ENCODE measurements at regions not wholly inside any gene's neighbourhood (a gene's known extent, or its start where the extent isn't known, plus 50 kb on each side); places are given as distances from the start of the nearest gene placed in this dataset.

DNA sequence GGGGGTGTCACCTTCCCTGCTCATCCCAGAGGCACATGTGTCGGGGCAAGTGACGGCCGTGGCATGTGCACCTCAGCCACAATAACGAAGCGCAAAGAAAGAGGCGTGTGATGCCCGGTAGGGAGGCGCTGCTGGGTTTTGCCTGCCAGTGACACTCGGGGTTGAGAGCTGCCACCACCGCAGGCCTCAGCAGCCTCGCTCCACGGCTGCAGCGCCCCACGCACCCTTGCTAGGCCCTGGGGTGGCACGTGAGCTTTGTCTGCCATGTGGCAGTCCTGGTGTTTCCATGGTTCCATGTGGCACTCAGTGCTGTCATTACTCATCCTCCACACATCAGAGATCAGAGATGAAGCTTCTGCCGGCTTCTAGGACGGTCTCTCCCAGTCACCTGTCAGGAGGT, 136.0 kb upstream of the AGAP1 start:
- DNase-seq = no peak

- no peak for DNase-seq
Measured at GRCh38 chr2:235358981-235359471, 134.8 kb upstream of the AGAP1 start.

- no peak for DNase-seq
Measured at GRCh38 chr2:235360446-235360845, 133.4 kb upstream of the AGAP1 start.

DNA sequence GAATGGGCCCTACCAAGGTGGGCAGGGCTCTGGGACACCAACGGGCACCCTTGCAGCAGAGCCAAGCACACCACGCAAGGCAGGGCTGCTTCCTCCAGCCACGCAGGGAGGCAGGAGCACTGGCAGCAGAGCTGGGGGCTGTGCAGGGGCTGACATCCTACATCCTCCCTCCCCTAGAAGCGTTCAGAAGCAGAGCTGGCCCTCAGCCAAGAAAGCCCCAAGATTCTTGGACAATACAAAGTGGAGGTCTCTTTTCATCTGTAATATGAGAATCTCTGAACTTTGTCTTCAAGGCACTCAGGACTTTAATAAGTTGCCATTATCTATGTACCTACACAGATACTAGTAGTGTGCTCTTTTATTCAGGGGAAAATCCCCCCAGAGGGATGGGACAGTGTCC, 128.1 kb upstream of the AGAP1 start:
- DNase-seq = no peak

- DNase-seq = no peak
Measured at GRCh38 chr2:235366390-235366789, 127.5 kb upstream of the AGAP1 start.

DNA sequence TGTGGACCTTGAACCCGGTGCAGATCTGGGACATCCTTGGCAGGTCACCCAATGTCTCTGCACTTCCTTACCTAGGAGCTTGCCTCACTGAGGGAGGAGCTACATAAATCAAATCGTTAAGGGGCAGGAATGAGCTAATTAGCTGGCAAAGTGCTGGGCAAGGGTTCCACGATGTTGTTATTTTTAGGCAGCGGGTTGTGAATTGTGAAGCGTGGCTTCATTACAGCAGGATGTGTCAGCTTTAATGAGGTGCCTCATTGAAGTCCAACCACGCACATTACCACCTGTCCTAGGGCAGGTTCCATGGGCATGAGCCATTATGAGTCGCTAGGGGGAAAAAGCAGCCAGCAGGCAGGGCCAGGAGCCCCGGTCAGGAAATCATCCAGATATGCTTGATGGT, 127.0 kb upstream of the AGAP1 start:
- DNase-seq = no peak

- DNase-seq = no peak
Measured at GRCh38 chr2:235371018-235371417, 122.8 kb upstream of the AGAP1 start.

- DNase-seq = no peak
Measured at GRCh38 chr2:235373171-235373570, 120.7 kb upstream of the AGAP1 start.

DNA sequence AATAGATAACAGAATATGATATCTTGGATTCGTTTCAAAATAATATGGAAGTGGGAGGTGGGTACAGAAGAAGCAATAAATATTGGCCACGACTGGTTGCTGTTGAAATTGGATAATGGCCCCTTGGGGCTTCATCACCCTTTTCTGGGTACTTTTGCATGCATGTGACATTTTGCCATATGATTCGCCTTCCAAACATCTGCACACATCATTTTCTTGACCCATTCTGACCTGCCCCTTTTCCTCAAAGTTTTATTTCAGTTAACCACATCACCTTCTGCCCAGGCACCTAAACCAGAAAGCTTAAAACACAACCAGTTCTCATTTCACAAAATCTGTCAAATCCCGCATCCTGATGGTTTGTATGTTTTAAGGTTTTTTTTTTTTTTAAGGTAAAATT, 116.7 kb upstream of the AGAP1 start:
- no peak for DNase-seq

- DNase-seq = no peak
Measured at GRCh38 chr2:235378246-235378645, 115.6 kb upstream of the AGAP1 start.

GRCh38 chr2:235378944-235379343, 114.9 kb upstream of the AGAP1 start:
- DNase-seq = no peak

- DNase-seq = no peak
Measured at GRCh38 chr2:235381261-235381912, 112.5 kb upstream of the AGAP1 start.

- DNase-seq = peak; percentile 48
Measured at GRCh38 chr2:235382179-235382578, 111.7 kb upstream of the AGAP1 start.

GRCh38 chr2:235382601-235383000, 111.2 kb upstream of the AGAP1 start:
- DNase-seq = no peak

- no peak for DNase-seq
Measured at GRCh38 chr2:235383272-235383843, 110.5 kb upstream of the AGAP1 start.

DNA sequence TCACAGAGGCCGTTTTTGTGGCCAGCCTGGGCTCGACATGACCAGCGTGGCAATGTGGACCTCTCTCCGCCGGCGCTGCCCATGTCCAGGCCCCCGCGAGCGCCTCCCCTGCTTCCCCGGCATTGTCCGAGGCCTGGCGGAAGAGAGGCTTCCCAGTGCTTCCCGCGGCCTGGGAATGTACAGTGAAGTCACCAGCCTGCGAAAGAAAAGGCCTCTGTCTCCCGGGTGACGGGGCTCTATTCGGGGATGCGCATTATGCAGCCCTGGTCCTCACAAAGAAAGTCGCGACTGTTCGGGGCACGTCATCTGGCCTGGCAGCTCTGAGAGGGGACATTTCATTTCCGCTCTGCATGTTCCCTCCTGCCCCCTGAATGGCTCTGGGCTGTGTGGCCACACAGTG, 109.2 kb upstream of the AGAP1 start:
- no peak for DNase-seq

- no peak for DNase-seq
Measured at GRCh38 chr2:235389626-235390025, 104.2 kb upstream of the AGAP1 start.

- no peak for DNase-seq
Measured at GRCh38 chr2:235390108-235390815, 103.6 kb upstream of the AGAP1 start.

DNA sequence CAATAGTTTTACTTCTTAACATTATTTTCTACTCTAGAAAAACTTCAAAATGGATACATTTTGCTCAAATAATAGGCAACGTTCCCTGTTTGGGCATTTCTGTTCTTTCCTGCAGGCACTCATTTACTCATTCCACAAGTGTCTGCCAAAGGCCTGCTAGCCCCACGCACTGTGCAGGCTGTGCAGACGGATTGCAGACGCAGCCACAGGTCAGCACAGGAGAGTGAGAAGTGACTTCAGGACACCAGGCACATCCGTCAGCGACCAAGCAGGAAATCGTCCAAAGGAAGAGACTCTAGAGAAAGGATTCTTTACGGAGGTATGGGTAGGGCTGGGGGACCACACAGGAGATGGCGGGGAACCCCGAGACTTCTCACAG, 103.0 kb upstream of the AGAP1 start:
- no peak for DNase-seq

DNA sequence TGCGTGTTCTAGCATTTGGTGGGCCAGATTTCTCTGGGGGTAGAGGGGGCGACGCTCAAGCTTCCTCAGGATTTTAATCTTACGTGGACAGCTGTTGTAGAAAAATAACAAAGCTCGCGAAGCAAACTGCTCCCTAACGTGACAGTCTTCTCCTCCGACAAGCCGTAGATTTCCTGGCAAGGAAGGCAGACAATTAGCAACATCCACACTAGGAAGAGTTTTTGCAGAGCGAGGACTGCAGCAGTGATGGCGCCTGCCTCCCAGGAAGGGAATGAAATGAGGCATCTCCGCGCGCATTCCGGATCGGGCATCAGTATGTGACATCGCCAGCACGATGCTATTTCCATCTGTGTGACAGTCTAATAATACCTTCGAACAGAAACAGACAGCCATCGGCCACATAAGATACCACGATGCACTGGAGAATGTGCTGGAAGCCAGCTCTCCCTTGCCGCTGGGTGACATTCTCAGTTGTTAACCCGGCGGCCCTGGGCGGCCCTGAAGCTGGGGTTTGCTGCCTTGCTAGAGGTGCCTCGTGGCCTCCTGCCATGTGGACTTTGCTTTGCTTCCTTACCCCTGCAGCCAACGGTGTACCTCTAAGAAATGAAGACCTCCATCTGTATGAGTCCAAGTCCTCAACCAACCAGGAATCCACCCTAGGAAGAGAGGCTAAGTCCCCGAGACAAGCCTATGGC, 101.8 kb upstream of the AGAP1 start:
- no peak for DNase-seq

- DNase-seq = no peak
Measured at GRCh38 chr2:235394278-235394828, 99.5 kb upstream of the AGAP1 start.

DNA sequence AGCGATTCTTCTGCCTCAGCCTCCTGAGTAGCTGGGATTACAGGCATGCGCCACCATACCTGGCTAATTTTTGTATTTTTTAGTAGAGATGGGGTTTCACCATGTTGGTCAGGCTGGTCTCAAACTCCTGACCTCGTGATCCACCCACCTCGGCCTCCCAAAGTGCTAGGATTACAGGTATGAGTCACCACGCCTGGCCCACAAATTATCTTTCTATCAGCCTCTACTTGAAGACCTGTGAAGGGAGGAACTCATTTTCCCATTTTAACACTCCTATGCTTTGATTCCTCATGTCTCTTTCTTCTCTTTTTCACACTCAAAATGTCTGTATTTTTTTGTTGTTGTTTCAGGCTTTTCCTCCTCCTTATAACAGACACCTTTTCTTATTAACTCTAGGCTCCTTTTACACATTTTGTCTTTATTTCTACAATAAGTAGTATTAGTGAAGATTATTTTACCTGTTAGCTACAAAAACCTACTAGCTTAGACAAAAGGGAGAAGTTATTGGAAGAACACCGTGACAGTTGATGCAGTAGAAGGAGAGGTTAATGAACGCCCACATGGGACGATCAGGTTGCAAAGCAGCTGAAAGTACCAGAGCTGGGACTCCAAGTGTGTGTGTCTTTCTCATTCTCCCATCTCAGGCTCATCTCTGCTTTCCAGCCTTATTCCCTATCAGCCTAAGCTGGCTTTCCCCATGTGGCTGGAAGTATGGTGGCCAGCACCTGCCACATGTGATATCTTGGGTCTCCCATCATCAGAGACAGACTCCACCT, 97.6 kb upstream of the AGAP1 start:
- DNase-seq = no peak
